Osteoblast (primary cell): ENCODE measurements at regions not wholly inside any gene's neighbourhood (a gene's known extent, or its start where the extent isn't known, plus 50 kb on each side); places are given as distances from the start of the nearest gene placed in this dataset. TPM values are rescaled to one million over a fixed set of nuclear protein-coding genes. Genes with fewer than 3 reads are reported as not detected.

Experiments used
- DNase-seq: peaks from one replicate; pipeline ENCODE4 v3.0.0; 2011; ENCODE audit warnings: low spot score, mixed read lengths; ENCODE audit not compliant: insufficient read length; ENCODE audit errors: missing footprints
- H2AFZ ChIP-seq: 2 replicates; pipeline ENCODE4 v1.6.0; 2011; ENCODE audit warnings: mild to moderate bottlenecking, low read length
- H3K27ac ChIP-seq: 2 replicates; pipeline ENCODE4 v1.5.1; 2011; ENCODE audit warnings: mild to moderate bottlenecking, low read depth, low read length, moderate library complexity
- H3K27me3 ChIP-seq: 2 replicates; pipeline ENCODE4 v1.6.0; 2012; ENCODE audit warnings: mild to moderate bottlenecking, control low read depth, inconsistent platforms, low read length, moderate library complexity; ENCODE audit not compliant: insufficient read depth
- H3K36me3 ChIP-seq: 2 replicates; pipeline ENCODE4 v1.5.1; 2011; ENCODE audit warnings: mild to moderate bottlenecking, low read length, control low read depth, moderate library complexity; ENCODE audit not compliant: insufficient read depth
- H3K4me1 ChIP-seq: 2 replicates; pipeline ENCODE4 v1.5.1; 2011; ENCODE audit warnings: mild to moderate bottlenecking, low read length, control low read depth, moderate library complexity; ENCODE audit not compliant: insufficient read depth
- H3K4me2 ChIP-seq: 2 replicates; pipeline ENCODE4 v1.6.0; 2011; ENCODE audit warnings: mild to moderate bottlenecking, low read length; ENCODE audit not compliant: insufficient read depth
- H3K4me3 ChIP-seq: fragments of 200-600 bp; sonication (generic); 3 replicates; pipeline ENCODE4 v1.5.1; 2012; ENCODE audit warnings: mild to moderate bottlenecking, low read length, inconsistent platforms; ENCODE audit not compliant: insufficient read depth
- H3K79me2 ChIP-seq: 2 replicates; pipeline ENCODE4 v1.6.0; 2012; ENCODE audit warnings: mild to moderate bottlenecking, low read length, control low read depth, inconsistent platforms; ENCODE audit not compliant: insufficient read depth
- H3K9me3 ChIP-seq: 2 replicates; pipeline ENCODE4 v1.5.1; 2011; ENCODE audit warnings: low read depth, low read length, control low read depth
- H4K20me1 ChIP-seq: 2 replicates; pipeline ENCODE4 v1.6.0; 2012; ENCODE audit warnings: mild to moderate bottlenecking, low read length, control low read depth; ENCODE audit not compliant: insufficient read depth
- small RNA-seq: library from RNA; depleted of rRNA; stranded (forward); fragments of <200 nt; gene quantifications from one replicate; pipeline ENCODE3, GENCODE V24; 2012
- TF ChIP-seq, protein P1 (sequence below): IDR thresholded peaks from 2 replicates; pipeline ENCODE4 v1.5.1; 2011; ENCODE audit warnings: mild to moderate bottlenecking, low read depth, low read length, moderate library complexity; ENCODE audit errors: extremely low read depth

DNA sequence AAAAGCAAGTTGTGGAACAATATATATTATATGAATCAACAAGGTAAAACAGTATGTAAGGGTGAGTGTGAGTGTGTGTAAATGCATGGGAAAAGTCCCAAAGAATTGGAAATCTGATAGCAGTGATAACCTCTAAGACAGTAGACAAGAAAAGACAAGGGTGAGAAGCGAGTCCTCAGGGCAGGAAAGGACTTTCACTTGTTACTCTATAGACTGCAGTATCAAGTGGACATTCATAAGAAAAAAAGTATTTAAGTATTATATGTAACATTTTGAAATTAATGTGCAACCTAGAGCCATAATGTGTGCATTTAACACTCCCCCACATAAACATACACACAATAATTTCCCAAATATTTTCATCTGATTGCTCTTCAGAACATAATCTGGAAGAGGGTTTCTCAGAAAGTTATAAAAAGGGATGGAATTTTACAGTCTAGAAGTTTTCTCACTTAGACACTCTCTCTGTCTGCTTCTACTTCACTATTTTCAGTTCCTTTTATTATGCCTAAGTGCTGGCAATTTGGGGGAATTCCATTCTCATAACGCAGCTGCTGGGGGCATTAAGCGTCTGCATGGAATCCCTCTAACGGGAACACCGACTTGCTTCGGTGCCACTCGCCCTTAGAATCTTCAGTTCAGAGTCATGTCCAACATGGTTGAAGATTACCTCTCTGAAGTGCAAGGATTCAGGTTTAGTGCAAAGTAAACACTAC is 50.0 kb upstream of the CDIN1 start:
- Histone ChIP-seq H3K36me3 (no peaks in the 10 kb centered on the region), H4K20me1 (no peaks in the 10 kb centered on the region), H3K4me2 (no peak overlapping the region), H3K4me3 (no peak overlapping the region), H3K4me1 (no peaks in the 10 kb centered on the region), H3K9me3 (no peaks in the 10 kb centered on the region), H2AFZ (no peak overlapping the region), H3K27me3 (peaks cover 16% of the 10 kb centered on the region), H3K27ac (no peak overlapping the region), H3K79me2 (no peaks in the 10 kb centered on the region)
- TF ChIP-seq, protein P1, sequence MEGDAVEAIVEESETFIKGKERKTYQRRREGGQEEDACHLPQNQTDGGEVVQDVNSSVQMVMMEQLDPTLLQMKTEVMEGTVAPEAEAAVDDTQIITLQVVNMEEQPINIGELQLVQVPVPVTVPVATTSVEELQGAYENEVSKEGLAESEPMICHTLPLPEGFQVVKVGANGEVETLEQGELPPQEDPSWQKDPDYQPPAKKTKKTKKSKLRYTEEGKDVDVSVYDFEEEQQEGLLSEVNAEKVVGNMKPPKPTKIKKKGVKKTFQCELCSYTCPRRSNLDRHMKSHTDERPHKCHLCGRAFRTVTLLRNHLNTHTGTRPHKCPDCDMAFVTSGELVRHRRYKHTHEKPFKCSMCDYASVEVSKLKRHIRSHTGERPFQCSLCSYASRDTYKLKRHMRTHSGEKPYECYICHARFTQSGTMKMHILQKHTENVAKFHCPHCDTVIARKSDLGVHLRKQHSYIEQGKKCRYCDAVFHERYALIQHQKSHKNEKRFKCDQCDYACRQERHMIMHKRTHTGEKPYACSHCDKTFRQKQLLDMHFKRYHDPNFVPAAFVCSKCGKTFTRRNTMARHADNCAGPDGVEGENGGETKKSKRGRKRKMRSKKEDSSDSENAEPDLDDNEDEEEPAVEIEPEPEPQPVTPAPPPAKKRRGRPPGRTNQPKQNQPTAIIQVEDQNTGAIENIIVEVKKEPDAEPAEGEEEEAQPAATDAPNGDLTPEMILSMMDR = no peak
- DNase-seq = no peak

Small RNAs in the stretch of these regions (small RNA-seq; reads per million reads assigned to genes)
- not detected for gene AC068867.1
- gene MIR4510 = not detected
